GM10266 (cell line): ENCODE measurements at regions not wholly inside any gene's neighbourhood (a gene's known extent, or its start where the extent isn't known, plus 50 kb on each side); places are given as distances from the start of the nearest gene placed in this dataset.

Source experiments
- DNase-seq: peaks from one replicate; pipeline ENCODE4 v3.0.0; 2012; ENCODE audit errors: extremely low spot score
- CTCF ChIP-seq: IDR thresholded peaks from 2 replicates; pipeline ENCODE4 v1.5.1; 2012; ENCODE audit warnings: mild to moderate bottlenecking, low read depth; ENCODE audit not compliant: control insufficient read depth, insufficient read depth; ENCODE audit errors: missing control alignments

GRCh38 chr18:78630356-78630755, 349.3 kb upstream of the SALL3 start:
- no peak for TF ChIP-seq CTCF
- DNase-seq, result no peak

GRCh38 chr18:78630981-78631510, 348.6 kb upstream of the SALL3 start:
- no peak for TF ChIP-seq CTCF
- no peak for DNase-seq

- TF ChIP-seq CTCF, result no peak
- DNase-seq, result no peak
Observed at GRCh38 chr18:78632111-78632541, 347.5 kb upstream of the SALL3 start.

- DNase-seq, result no peak
- no peak for TF ChIP-seq CTCF
Observed at GRCh38 chr18:78634061-78634696, 345.4 kb upstream of the SALL3 start.

- no peak for TF ChIP-seq CTCF
- DNase-seq, result no peak
Observed at GRCh38 chr18:78635093-78635800, 344.4 kb upstream of the SALL3 start.

- TF ChIP-seq CTCF, result no peak
Observed at GRCh38 chr18:78636260-78636659, 343.4 kb upstream of the SALL3 start.

More at GRCh38 chr18:78636260-78636659, 343.4 kb upstream of the SALL3 start:
- DNase-seq, result no peak
